ENCODE measurements at regions not wholly inside any gene's neighbourhood (a gene's known extent, or its start where the extent isn't known, plus 50 kb on each side); places are given as distances from the start of the nearest gene placed in this dataset.

DNA sequence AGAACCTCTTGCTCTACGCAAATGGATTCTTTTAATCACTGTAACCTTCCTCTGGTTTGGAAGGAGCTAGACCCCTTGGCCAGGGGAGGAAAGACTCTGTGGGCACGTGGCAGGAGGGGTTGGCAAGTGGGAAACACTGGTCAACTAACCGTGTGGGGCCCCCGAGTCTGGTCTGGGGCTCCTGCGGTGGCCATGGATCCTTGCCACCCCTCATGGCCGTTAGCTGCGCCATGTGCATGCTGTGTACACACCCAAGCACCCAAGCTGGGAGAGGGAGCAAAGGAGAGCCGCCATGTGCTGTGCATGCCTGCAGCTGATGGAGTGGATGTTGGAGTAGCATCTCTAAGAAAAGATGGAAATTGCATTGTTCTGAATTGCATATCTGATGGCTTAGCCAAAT, 730.6 kb downstream of the FAM181B start:
- TF ChIP-seq JUND (IDR thresholded peaks at IDR 0.05; ENCODE audit: low read depth), result no peak
- DNase-seq (ENCODE audit: low read depth in 1 of 2, low spot score in 1 of 2), result no peak
- in situ Hi-C loops (cut with HindIII; ENCODE audit: low pct_unique_long_range_greater_than_20kb, low sequenced_read_pairs), result no loop called here

- DNase-seq (ENCODE audit: low read depth in 1 of 2, low spot score in 1 of 2), result no peak
- in situ Hi-C loops (cut with HindIII; ENCODE audit: low pct_unique_long_range_greater_than_20kb, low sequenced_read_pairs), result no loop called here
- TF ChIP-seq JUND (IDR thresholded peaks at IDR 0.05; ENCODE audit: low read depth), result no peak
Measured at GRCh38 chr11:81995889-81996288, 737.8 kb downstream of the FAM181B start.

DNA sequence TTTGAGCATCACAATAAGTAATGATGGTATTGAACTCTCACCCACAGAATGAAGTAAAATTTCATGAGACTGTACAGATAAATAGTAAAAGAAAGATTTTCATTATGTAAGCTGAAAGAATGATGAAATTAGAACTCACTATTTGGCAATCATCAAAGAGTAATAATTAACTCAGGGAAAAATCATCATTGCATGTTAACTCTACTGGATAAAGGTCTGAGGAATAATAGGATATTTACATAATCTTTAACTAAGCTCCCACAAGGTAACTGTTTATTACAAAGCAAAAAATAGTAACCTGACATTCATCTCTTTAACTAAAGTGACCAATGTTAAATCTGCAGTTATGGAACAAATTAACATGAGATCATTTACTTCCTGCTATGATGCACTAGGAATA, 739.9 kb downstream of the FAM181B start:
- no peak for TF ChIP-seq JUND (IDR thresholded peaks at IDR 0.05; ENCODE audit: low read depth)
- in situ Hi-C loops (cut with HindIII; ENCODE audit: low pct_unique_long_range_greater_than_20kb, low sequenced_read_pairs), result no loop called here

DNA sequence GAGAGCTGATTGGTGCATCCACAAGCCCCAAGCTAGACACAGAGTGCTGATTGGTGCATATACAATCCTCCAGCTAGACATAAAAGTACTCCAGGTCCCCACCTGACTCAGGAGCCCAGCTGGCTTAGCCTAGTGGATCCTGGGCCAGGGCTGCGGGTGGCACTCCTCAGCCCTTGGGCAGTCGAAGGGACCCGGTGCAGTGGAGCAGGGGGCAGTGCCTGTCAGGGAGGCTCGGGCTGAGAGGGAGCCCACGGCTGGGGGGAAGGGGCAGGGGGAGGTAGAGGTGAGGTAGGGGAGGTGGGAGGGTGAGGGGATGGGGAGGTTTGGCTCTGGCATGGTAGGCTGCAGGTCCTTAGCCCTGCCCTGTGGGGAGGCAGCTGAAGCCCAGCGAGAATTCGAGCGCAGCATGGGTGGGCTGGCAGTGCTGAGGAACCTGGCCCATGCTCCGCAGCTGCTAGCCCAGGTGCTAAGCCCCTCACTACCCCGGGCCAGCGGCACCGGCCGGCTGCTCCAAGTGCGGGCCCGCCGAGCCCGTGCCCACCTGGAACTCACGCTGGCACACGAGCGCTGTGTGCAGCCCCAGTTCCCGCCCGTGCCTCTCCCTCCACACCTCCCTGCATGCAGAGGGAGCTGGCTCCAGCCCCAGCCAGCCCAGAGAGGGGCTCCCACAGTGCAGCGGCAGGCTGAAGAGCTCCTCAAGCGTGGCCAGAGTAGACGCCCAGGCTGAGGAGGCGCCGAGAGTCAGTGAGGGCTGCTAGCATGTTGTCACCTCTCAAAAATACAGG, 742.8 kb downstream of the FAM181B start:
- TF ChIP-seq JUND (IDR thresholded peaks at IDR 0.05; ENCODE audit: low read depth), result no peak
- in situ Hi-C loops (cut with HindIII; ENCODE audit: low pct_unique_long_range_greater_than_20kb, low sequenced_read_pairs), result no loop called here
- DNase-seq (ENCODE audit: low read depth in 1 of 2, low spot score in 1 of 2), result no peak

More for the DNA sequence above, 739.9 kb downstream of the FAM181B start:
- no peak for DNase-seq (ENCODE audit: low read depth in 1 of 2, low spot score in 1 of 2)

- DNase-seq (ENCODE audit: low read depth in 1 of 2, low spot score in 1 of 2), result peak in 1 of 2 experiments; percentile 55
- no peak for TF ChIP-seq JUND (IDR thresholded peaks at IDR 0.05; ENCODE audit: low read depth)
- in situ Hi-C loops (cut with HindIII; ENCODE audit: low pct_unique_long_range_greater_than_20kb, low sequenced_read_pairs), result no loop called here
Measured at GRCh38 chr11:81989093-81989492, 744.6 kb downstream of the FAM181B start.

- DNase-seq (ENCODE audit: low read depth in 1 of 2, low spot score in 1 of 2), result no peak
- in situ Hi-C loops (cut with HindIII; ENCODE audit: low pct_unique_long_range_greater_than_20kb, low sequenced_read_pairs), result no loop called here
- TF ChIP-seq JUND (IDR thresholded peaks at IDR 0.05; ENCODE audit: low read depth), result no peak
Measured at GRCh38 chr11:81987829-81988472, 745.7 kb downstream of the FAM181B start.

- no peak for DNase-seq (ENCODE audit: low read depth in 1 of 2, low spot score in 1 of 2)
- in situ Hi-C loops (cut with HindIII; ENCODE audit: low pct_unique_long_range_greater_than_20kb, low sequenced_read_pairs), result no loop called here
- no peak for TF ChIP-seq JUND (IDR thresholded peaks at IDR 0.05; ENCODE audit: low read depth)
Measured at GRCh38 chr11:81986556-81987161, 747.0 kb downstream of the FAM181B start.

- in situ Hi-C loops (cut with HindIII; ENCODE audit: low pct_unique_long_range_greater_than_20kb, low sequenced_read_pairs), result no loop called here
- DNase-seq (ENCODE audit: low read depth in 1 of 2, low spot score in 1 of 2), result no peak
- TF ChIP-seq JUND (IDR thresholded peaks at IDR 0.05; ENCODE audit: low read depth), result no peak
Measured at GRCh38 chr11:81979448-81979847, 754.2 kb downstream of the FAM181B start.

GRCh38 chr11:81975261-81975900, 758.3 kb downstream of the FAM181B start:
- no peak for TF ChIP-seq JUND (IDR thresholded peaks at IDR 0.05; ENCODE audit: low read depth)
- in situ Hi-C loops (cut with HindIII; ENCODE audit: low pct_unique_long_range_greater_than_20kb, low sequenced_read_pairs), result no loop called here

DNA sequence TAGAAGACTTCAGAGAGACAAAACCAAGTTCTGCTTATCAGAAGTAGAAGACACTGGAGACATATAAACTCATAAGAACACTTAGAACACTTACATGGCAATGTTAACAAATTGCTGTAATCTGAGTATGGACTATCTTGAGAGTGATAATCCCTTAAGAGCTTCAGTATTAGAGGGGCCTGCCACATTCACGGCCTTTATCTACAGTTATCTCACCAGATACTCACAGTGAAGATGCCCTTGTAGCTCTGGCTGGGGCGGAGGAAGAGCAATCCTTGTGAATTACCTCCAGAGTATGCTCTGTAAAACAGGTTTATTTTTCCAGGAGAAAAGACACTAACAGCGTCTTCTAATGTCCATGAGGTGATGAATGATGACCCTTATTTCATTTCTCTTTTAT, 762.8 kb downstream of the FAM181B start:
- in situ Hi-C loops (cut with HindIII; ENCODE audit: low pct_unique_long_range_greater_than_20kb, low sequenced_read_pairs), result no loop called here

More at GRCh38 chr11:81975261-81975900, 758.3 kb downstream of the FAM181B start:
- no peak for DNase-seq (ENCODE audit: low read depth in 1 of 2, low spot score in 1 of 2)

DNA sequence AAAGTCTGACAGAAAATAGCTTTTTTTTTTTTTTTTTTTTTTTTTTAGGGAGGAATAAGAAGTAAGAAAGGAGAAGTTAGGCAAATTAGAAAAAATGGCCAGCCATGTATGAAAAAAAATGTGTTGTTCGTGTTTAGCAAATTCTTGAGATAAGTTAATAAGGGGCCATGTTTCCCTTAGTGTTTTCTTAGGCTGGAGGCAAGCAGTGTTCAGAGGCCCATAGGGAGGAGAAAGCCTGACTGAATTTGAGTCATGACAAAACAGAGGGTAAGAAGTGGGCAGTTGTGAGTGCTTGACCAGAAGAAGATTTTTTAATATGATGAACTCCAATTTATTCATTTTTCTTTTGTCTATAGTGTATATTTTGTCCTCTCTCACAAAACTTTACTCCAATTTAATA, 766.4 kb downstream of the FAM181B start:
- in situ Hi-C loops (cut with HindIII; ENCODE audit: low pct_unique_long_range_greater_than_20kb, low sequenced_read_pairs), result no loop called here
- no peak for DNase-seq (ENCODE audit: low read depth in 1 of 2, low spot score in 1 of 2)
- TF ChIP-seq JUND (IDR thresholded peaks at IDR 0.05; ENCODE audit: low read depth), result no peak

More for the DNA sequence above, 762.8 kb downstream of the FAM181B start:
- no peak for DNase-seq (ENCODE audit: low read depth in 1 of 2, low spot score in 1 of 2)
- TF ChIP-seq JUND (IDR thresholded peaks at IDR 0.05; ENCODE audit: low read depth), result no peak

DNA sequence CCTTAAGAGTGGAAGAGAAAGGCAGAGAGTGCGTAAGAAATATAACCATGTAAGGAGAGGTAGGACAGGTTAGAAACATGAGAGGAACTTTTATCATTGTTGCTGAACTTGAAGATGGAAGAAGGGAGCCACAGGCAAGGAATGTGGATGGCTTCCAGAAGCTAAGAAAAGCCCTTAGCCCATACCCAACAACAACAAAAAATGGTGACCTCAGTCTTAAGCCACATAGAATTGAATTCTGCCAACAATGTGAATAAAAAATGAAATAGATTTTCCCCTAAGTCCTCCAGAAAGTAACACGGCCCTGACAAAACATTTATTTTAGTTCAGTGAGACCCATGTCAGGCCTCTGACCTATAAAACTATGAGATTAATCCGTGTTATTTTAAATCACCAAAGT, 767.3 kb downstream of the FAM181B start:
- DNase-seq (ENCODE audit: low read depth in 1 of 2, low spot score in 1 of 2), result no peak
- no peak for TF ChIP-seq JUND (IDR thresholded peaks at IDR 0.05; ENCODE audit: low read depth)
- in situ Hi-C loops (cut with HindIII; ENCODE audit: low pct_unique_long_range_greater_than_20kb, low sequenced_read_pairs), result no loop called here

- in situ Hi-C loops (cut with HindIII; ENCODE audit: low pct_unique_long_range_greater_than_20kb, low sequenced_read_pairs), result no loop called here
- TF ChIP-seq JUND (IDR thresholded peaks at IDR 0.05; ENCODE audit: low read depth), result no peak
- DNase-seq (ENCODE audit: low read depth in 1 of 2, low spot score in 1 of 2), result peak in 1 of 2 experiments; percentile 20
Measured at GRCh38 chr11:81963018-81963417, 770.6 kb downstream of the FAM181B start.
